ENCODE measurements at regions not wholly inside any gene's neighbourhood (a gene's known extent, or its start where the extent isn't known, plus 50 kb on each side); places are given as distances from the start of the nearest gene placed in this dataset.

DNA sequence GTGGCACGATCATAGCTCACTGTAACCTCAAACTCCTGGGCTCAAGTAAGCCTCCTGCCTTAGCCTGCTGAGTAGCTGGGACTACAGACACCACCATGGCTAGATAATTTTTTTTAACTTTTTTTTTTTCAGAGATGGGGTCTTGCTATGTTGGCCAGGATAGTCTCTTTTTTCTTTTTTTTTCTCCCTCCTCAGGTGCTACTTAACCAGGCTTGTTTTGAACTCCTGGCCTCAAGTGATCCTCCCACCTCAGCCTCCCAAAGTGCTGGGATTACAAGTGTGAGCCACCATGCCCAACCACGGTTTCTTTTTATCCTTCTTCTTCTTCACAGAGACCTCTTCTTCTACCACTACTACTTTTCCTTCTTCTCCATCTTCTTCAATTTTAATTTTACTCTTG lies 53.8 kb upstream of the MAP4 start:
- no peak for TF ChIP-seq EZH2phosphoT487 (IDR thresholded peaks at IDR 0.05; ENCODE audit: low read depth)
- TF ChIP-seq, protein P1, sequence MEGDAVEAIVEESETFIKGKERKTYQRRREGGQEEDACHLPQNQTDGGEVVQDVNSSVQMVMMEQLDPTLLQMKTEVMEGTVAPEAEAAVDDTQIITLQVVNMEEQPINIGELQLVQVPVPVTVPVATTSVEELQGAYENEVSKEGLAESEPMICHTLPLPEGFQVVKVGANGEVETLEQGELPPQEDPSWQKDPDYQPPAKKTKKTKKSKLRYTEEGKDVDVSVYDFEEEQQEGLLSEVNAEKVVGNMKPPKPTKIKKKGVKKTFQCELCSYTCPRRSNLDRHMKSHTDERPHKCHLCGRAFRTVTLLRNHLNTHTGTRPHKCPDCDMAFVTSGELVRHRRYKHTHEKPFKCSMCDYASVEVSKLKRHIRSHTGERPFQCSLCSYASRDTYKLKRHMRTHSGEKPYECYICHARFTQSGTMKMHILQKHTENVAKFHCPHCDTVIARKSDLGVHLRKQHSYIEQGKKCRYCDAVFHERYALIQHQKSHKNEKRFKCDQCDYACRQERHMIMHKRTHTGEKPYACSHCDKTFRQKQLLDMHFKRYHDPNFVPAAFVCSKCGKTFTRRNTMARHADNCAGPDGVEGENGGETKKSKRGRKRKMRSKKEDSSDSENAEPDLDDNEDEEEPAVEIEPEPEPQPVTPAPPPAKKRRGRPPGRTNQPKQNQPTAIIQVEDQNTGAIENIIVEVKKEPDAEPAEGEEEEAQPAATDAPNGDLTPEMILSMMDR (IDR thresholded peaks at IDR 0.05; ENCODE audit: low read depth, low read length), result no peak
